NOMO-1 treated with DMSO at 0.1 percent for 48 hours (cell line): ENCODE measurements at regions not wholly inside any gene's neighbourhood (a gene's known extent, or its start where the extent isn't known, plus 50 kb on each side); places are given as distances from the start of the nearest gene placed in this dataset.
"Not testable (repeated sequence)": the region's sequence is repeated elsewhere in the genome, so short reads cannot be mapped to it uniquely, and the experiment has no call there.

ENCODE experiments used
- DNase-seq: peaks from one replicate; lab custom pipeline; 2025; ENCODE audit not compliant: unreplicated experiment; lab: John Stamatoyannopoulos, UW

GRCh38 chrX:67288156-67288555 is 255.7 kb upstream of the AR start:
- DNase-seq, result no peak

- DNase-seq, result no peak
These were observed 254.7 kb upstream of the AR start for GRCh38 chrX:67289055-67289499.

GRCh38 chrX:67290489-67291220 is 253.2 kb upstream of the AR start:
- DNase-seq, result no peak

- no peak for DNase-seq
These were observed 247.9 kb upstream of the AR start for GRCh38 chrX:67295924-67296323.

GRCh38 chrX:67296395-67296794 is 247.4 kb upstream of the AR start:
- DNase-seq, result no peak

- DNase-seq, result no peak
These were observed 226.1 kb upstream of the AR start for GRCh38 chrX:67317725-67318124.

- DNase-seq, result peak; percentile 77
These were observed 215.3 kb upstream of the AR start for GRCh38 chrX:67328476-67328875.

GRCh38 chrX:67334323-67334722 is 209.5 kb upstream of the AR start:
- DNase-seq, result no peak

GRCh38 chrX:67338262-67338661 is 205.6 kb upstream of the AR start:
- no peak for DNase-seq

- no peak for DNase-seq
These were observed 201.7 kb upstream of the AR start for GRCh38 chrX:67342138-67342537.

GRCh38 chrX:67346225-67346624 is 197.6 kb upstream of the AR start:
- no peak for DNase-seq

- DNase-seq, result no peak
These were observed 197.2 kb upstream of the AR start for GRCh38 chrX:67346667-67347066.

- no peak for DNase-seq
These were observed 196.7 kb upstream of the AR start for GRCh38 chrX:67347145-67347544.

GRCh38 chrX:67351411-67351810 is 192.4 kb upstream of the AR start:
- peak; percentile 15 for DNase-seq

- DNase-seq, result no peak
These were observed 190.0 kb upstream of the AR start for GRCh38 chrX:67353651-67354370.

- not testable (repeated sequence) for DNase-seq
These were observed 182.6 kb upstream of the AR start for GRCh38 chrX:67361267-67361666.

- DNase-seq, result no peak
These were observed 159.4 kb upstream of the AR start for GRCh38 chrX:67384403-67384802.

GRCh38 chrX:67408423-67409079 is 135.3 kb upstream of the AR start:
- DNase-seq, result no peak

- DNase-seq, result no peak
These were observed 127.9 kb upstream of the AR start for GRCh38 chrX:67415937-67416336.

- DNase-seq, result no peak
These were observed 116.9 kb upstream of the AR start for GRCh38 chrX:67426946-67427345.

GRCh38 chrX:67435536-67435935 is 108.3 kb upstream of the AR start:
- no peak for DNase-seq

- no peak for DNase-seq
These were observed 107.0 kb upstream of the AR start for GRCh38 chrX:67436867-67437266.
